Erythroblast (primary cell): ENCODE measurements at regions not wholly inside any gene's neighbourhood (a gene's known extent, or its start where the extent isn't known, plus 50 kb on each side); places are given as distances from the start of the nearest gene placed in this dataset.
"Not testable (repeated sequence)": the region's sequence is repeated elsewhere in the genome, so short reads cannot be mapped to it uniquely, and the experiment has no call there.

Experiments used
- DNase-seq, 2 experiments: peaks; one replicate each; lab custom pipeline; 2025; lab: John Stamatoyannopoulos, UW
- GATA1 ChIP-seq: IDR thresholded peaks from 2 replicates; pipeline ENCODE4 v1.6.1; 2011; ENCODE audit warnings: low read depth, mild to moderate bottlenecking, control low read depth, low read length, moderate library complexity
- POLR2A ChIP-seq: IDR thresholded peaks from 2 replicates; pipeline ENCODE4 v1.6.1; 2011; ENCODE audit warnings: mild to moderate bottlenecking, low read length

GRCh38 chr16:88128556-88128955, 177.3 kb downstream of the BANP start:
- TF ChIP-seq POLR2A (no peak), GATA1 (no peak)
- DNase-seq = no peak

- DNase-seq = not testable (repeated sequence)
Observed at GRCh38 chr16:88129133-88129532, 177.9 kb downstream of the BANP start.

DNA sequence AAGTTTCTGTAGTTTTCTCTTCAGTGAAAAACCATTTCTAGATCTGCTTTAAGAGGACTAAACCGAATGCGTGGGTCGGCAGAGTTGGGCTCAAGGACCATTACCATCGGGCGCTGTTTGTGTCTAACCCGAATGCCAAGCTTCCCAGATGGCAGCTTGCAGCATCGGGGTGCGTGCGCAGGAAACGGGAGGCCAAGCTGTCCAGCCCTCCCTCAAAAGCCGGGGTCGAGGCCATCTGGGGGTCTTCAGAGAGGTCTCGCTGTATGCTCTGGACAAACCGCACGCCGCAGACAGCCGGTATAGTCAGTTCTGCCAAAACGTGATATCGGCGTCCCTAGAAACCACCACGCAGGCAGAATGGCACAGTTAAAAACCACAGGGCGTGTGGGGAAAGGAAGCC, 178.8 kb downstream of the BANP start:
- TF ChIP-seq POLR2A (no peak), GATA1 (no peak)
- DNase-seq = no peak

DNA sequence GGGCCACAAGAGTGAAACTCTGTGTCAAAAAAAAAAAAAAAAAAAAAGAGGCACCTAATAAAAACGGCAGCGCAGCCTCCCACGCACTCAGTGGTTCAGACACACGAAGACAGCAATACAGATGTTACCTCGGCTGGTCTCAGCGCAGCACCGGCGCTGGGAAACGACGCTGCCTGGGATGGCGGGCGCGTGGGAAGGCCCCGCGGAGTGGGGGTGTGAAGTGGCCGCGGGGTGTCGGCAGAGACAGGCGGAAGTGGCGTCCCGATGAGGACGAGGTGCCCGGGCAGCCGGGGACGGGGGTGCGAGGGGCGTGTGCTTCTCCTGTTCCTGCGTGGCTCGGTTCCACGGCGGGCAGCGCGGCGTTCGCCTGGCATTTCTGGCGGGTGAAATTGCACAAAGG, 179.4 kb downstream of the BANP start:
- TF ChIP-seq GATA1 = no peak
- no peak for TF ChIP-seq POLR2A
- no peak for DNase-seq

GRCh38 chr16:88131256-88131655, 180.0 kb downstream of the BANP start:
- TF ChIP-seq GATA1 (no peak), POLR2A (no peak)

DNA sequence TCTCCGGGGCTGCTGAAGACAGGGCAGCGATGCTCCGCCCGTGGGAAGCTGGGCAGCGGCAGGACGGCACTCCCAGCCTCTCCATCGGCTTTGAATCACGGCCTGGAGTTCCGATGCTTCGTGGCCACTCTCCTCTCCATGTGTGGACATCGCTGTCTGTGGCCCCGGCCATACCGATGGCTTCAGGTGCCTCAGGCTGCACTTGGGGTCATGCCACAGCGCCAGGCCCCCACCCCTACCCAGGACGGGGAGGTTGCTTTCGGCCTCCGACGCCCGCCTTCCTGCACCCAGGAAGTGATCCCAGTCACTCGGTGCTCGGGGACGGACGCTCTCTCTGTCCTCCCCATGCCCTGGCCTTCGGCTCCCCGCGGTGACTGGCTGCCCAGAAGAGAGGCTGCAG, 180.7 kb downstream of the BANP start:
- no peak for TF ChIP-seq GATA1
- TF ChIP-seq POLR2A = no peak
- DNase-seq = no peak

More at GRCh38 chr16:88131256-88131655, 180.0 kb downstream of the BANP start:
- DNase-seq = no peak

- no peak for TF ChIP-seq GATA1
- no peak for TF ChIP-seq POLR2A
Observed at GRCh38 chr16:88132836-88133506, 181.7 kb downstream of the BANP start.

DNA sequence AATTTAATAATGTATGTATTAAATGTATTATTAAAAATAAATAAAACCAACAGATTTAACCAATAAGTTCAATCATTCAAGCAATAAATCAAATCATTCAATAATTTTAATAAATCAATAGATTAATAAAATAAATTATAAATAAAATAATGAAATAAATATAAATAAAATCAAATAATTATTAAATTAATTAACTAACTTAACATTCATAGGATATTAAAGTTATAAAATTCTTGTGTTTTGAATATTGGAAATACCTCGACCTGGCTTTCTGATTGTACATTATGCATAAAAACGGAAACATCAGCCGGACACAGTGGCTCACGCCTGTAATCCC, 182.2 kb downstream of the BANP start:
- no peak for TF ChIP-seq GATA1
- TF ChIP-seq POLR2A = no peak
- DNase-seq = no peak

More at GRCh38 chr16:88132836-88133506, 181.7 kb downstream of the BANP start:
- no peak for DNase-seq

DNA sequence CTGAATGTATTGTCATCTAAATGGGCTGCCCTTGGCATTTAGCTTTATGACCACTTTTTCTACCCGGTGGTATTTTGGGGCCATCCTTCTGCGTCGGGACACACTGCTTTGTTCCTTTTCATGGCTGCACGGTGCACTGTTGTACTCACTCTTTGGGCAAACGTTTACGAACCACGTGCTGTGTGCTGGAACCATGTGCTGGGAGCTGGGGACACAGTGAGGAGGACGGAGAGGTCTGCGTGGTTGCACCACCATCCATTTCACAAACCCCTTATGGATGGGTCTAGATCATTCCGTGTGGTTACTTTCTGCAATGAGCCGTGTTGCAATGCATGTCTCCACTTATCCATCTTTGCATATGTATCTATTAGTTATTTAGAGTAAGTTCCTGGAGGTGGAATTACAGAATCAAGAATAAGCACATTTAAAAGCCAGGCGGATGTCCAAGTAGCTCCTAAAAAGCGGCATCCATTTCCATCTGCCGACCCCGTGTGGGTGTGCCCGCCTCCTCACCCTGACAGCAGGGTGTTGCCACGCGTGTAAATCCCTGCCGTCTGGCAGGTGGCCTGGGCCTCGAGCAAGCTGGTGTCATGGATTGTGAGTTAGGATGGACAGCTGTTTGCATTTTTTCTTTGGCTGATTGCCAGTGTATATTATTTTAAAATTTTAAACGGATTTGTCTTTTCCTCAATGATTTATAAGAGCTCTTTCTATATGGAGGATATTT, 183.1 kb downstream of the BANP start:
- DNase-seq = not testable (repeated sequence)

- not testable (repeated sequence) for DNase-seq
Observed at GRCh38 chr16:88134899-88135682, 183.9 kb downstream of the BANP start.

DNA sequence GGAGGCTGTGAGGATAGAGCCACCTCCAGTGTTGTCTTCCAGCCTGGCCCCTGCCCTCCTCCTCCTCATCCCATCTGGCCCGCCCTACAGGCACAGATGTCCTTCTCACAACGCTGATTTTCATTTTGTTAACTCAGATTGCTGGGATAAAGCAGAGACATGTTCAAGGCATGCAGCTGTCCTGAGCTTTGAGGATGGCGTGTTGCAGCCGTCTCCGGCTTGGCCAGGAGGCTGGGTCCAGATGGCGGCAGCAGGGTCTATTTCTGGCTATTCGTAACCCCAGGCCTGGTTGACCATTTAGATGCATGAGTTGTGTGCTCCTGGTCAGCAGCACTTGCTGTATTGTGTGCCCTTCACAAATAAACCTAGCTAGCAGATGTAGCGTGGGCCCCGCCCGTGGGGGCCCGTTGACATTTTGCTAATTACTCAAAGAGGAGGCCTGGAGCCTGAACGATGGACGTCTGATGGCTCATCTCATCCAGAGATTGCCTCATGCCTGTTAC, 185.0 kb downstream of the BANP start:
- not testable (repeated sequence) for DNase-seq

GRCh38 chr16:88136939-88137338, 185.7 kb downstream of the BANP start:
- not testable (repeated sequence) for DNase-seq

GRCh38 chr16:88139141-88139540, 187.9 kb downstream of the BANP start:
- not testable (repeated sequence) for DNase-seq

GRCh38 chr16:88140195-88140594, 189.0 kb downstream of the BANP start:
- not testable (repeated sequence) for DNase-seq

DNA sequence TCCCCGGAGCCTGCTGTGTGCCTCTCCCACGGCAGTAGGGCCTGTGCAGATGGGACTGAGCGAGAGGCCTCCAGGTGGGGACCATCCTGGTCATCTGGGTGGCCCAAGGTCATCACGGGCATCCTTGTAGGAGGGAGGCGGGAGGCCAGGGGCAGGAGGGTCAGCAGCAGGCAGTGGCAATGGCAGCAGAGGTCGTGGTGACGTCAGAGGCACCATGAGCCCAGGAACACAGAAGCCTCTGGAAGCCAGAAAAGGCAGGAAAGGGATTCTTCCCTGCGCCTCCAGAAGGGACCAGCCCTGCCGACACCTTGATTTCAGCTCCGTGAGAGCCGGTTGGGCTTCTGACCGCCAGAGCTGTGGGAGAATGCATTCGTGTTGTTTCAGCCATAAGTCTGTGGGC, 190.3 kb downstream of the BANP start:
- DNase-seq = no peak
- TF ChIP-seq POLR2A = no peak
- no peak for TF ChIP-seq GATA1

- DNase-seq = not testable (repeated sequence)
Observed at GRCh38 chr16:88142056-88142935, 191.1 kb downstream of the BANP start.

DNA sequence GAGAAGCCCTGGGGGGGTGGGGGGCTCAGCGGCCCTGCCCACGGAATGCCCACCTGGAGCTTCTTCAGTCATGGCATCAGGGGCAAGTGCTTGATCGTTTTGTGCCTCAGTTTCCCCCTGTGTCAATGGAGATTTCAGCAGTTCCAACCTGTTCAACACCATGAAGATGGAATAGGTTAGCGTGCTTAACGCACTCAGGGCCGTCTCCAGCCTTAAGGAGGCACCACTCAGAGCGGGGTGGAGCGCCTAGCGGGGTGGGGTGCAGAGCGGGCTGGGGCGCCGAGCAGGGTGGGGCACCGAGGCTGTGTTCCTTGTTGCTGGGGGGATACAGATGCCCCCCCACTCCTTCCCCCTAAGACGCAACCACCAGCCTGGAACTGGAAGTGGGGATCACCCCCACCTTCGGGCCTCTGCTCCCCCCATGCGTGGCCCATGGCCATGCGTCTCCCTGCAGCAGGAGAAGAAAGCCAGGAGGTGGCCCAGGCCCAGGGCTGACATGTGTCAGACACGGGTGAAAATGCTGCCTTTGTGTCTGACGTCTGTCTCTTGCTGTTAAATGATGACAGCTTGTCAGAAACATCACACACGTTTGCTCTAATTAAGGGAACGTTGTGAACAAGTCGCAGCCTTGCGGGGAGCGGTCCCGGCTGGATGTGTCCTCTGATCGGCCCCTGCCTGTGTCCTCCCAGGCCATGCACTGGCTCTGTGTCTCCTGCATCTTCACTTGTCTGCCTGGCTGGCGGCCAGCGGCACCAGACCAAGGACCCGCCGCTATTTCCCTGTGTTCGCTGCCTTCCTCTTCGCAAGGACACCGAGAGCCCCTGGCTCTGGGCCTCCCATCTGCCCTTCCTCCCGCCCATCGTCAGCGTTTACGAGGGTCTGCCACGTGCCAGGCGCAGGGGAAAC, 192.1 kb downstream of the BANP start:
- not testable (repeated sequence) for DNase-seq
